Uterus (tissue), 3 donors: ENCODE measurements at regions not wholly inside any gene's neighbourhood (a gene's known extent, or its start where the extent isn't known, plus 50 kb on each side); places are given as distances from the start of the nearest gene placed in this dataset.

Experiments used
- DNase-seq, 2 donors: peaks; one replicate each; pipeline ENCODE4 v3.0.0-alpha.2; 2019 to 2020
- H3K27ac ChIP-seq, 2 donors: fragments of 200-600 bp; sonication (generic); 1 replicate in 1 of 2; 2 replicates in 1 of 2; pipeline ENCODE4 v1.5.1; 2016 to 2018
- H3K27me3 ChIP-seq, 2 donors: fragments of 200-600 bp; sonication (generic); one replicate each; pipeline ENCODE4 v1.5.1; 2018 to 2019; ENCODE audit warnings: control low read depth in 1 of 2
- H3K36me3 ChIP-seq, 2 donors: fragments of 200-600 bp; sonication (generic); one replicate each; pipeline ENCODE4 v1.5.1; 2019; ENCODE audit warnings: control low read depth in 1 of 2
- H3K4me1 ChIP-seq, 2 donors: fragments of 200-600 bp; sonication (generic); one replicate each; pipeline ENCODE4 v1.5.1; 2018 to 2019; ENCODE audit warnings: control low read depth in 1 of 2
- H3K4me3 ChIP-seq, 2 donors: fragments of 200-600 bp; sonication (generic); 1 replicate in 1 of 2; 2 replicates in 1 of 2; pipeline ENCODE4 v1.5.1; 2018 to 2019; ENCODE audit warnings: mild to moderate bottlenecking in 1 of 2
- H3K9me3 ChIP-seq, 2 donors: fragments of 200-600 bp; sonication (generic); one replicate each; pipeline ENCODE4 v1.5.1; 2019; ENCODE audit warnings: control low read depth in 1 of 2
- CTCF ChIP-seq, 4 experiments: fragments of 200-600 bp in 2 of 4; fragments of 450-650 bp in 2 of 4; sonication (generic) in 2 of 4; IDR thresholded peaks; one replicate each; pipeline ENCODE4 v1.5.1; 2016 to 2019; ENCODE audit warnings: antibody characterized with exemption in 4 of 4, mild to moderate bottlenecking in 2 of 4, moderate library complexity in 1 of 4
- POLR2A ChIP-seq, 2 donors: fragments of 450-650 bp; IDR thresholded peaks; one replicate each; pipeline ENCODE4 v1.6.1; 2016; ENCODE audit warnings: antibody characterized with exemption in 2 of 2, mild to moderate bottlenecking in 1 of 2, moderate library complexity in 1 of 2
- intact Hi-C: fragments of 100-400 bp; cut with DNase I; formaldehyde crosslinking; loops from one replicate; pipeline ENCODE4 v1.15.1; 2023; ENCODE audit warnings: low total_unique reads
- donor health status: DM: yes; HTN: yes; CAD: no.

GRCh38 chr2:140027320-140027719 is 1247.1 kb upstream of the NXPH2 start:
- Histone ChIP-seq H3K27ac (no peak overlapping the region), H3K27me3 (no peaks in the 10 kb centered on the region), H3K36me3 (no peaks in the 10 kb centered on the region), H3K9me3 (no peaks in the 10 kb centered on the region), H3K4me1 (no peaks in the 10 kb centered on the region), H3K4me3 (no peak overlapping the region)
- TF ChIP-seq POLR2A (IDR thresholded peaks at IDR 0.05) (no peak), CTCF (IDR thresholded peaks at IDR 0.05) (no peak)
- no peak for DNase-seq
- intact Hi-C loops: no loop called here

GRCh38 chr2:140023291-140023690 is 1243.1 kb upstream of the NXPH2 start:
- Histone ChIP-seq H3K9me3 (no peaks in the 10 kb centered on the region), H3K36me3 (no peaks in the 10 kb centered on the region), H3K4me3 (no peak overlapping the region), H3K4me1 (no peaks in the 10 kb centered on the region), H3K27ac (no peak overlapping the region), H3K27me3 (no peaks in the 10 kb centered on the region)
- intact Hi-C loops: no loop called here
- DNase-seq: no peak
- no peak for TF ChIP-seq CTCF (IDR thresholded peaks at IDR 0.05)
- TF ChIP-seq POLR2A (IDR thresholded peaks at IDR 0.05): no peak

GRCh38 chr2:140018541-140018940 is 1238.4 kb upstream of the NXPH2 start:
- DNase-seq: no peak
- no peak overlapping the region for H3K27ac ChIP-seq
- no peak overlapping the region for H3K4me3 ChIP-seq
- H3K36me3 ChIP-seq: no peaks in the 10 kb centered on the region
- no peaks in the 10 kb centered on the region for H3K9me3 ChIP-seq
- TF ChIP-seq CTCF (IDR thresholded peaks at IDR 0.05) (no peak), POLR2A (IDR thresholded peaks at IDR 0.05) (no peak)
- no peaks in the 10 kb centered on the region for H3K4me1 ChIP-seq
- intact Hi-C loops: no loop called here
- no peaks in the 10 kb centered on the region for H3K27me3 ChIP-seq

- H3K9me3 ChIP-seq: no peaks in the 10 kb centered on the region
- intact Hi-C loops: no loop called here
- TF ChIP-seq CTCF (IDR thresholded peaks at IDR 0.05) (no peak), POLR2A (IDR thresholded peaks at IDR 0.05) (no peak)
- no peak overlapping the region for H3K4me3 ChIP-seq
- no peaks in the 10 kb centered on the region for H3K36me3 ChIP-seq
- no peak overlapping the region for H3K27ac ChIP-seq
- no peaks in the 10 kb centered on the region for H3K4me1 ChIP-seq
- no peaks in the 10 kb centered on the region for H3K27me3 ChIP-seq
- no peak for DNase-seq
Measured at GRCh38 chr2:140014204-140014546, 1234.0 kb upstream of the NXPH2 start.

- no peak for DNase-seq
- H3K27ac ChIP-seq: no peak overlapping the region
- no peaks in the 10 kb centered on the region for H3K4me1 ChIP-seq
- TF ChIP-seq CTCF (IDR thresholded peaks at IDR 0.05) (no peak), POLR2A (IDR thresholded peaks at IDR 0.05) (no peak)
- H3K27me3 ChIP-seq: no peaks in the 10 kb centered on the region
- H3K9me3 ChIP-seq: no peaks in the 10 kb centered on the region
- intact Hi-C loops: no loop called here
- no peak overlapping the region for H3K4me3 ChIP-seq
- H3K36me3 ChIP-seq: no peaks in the 10 kb centered on the region
Measured at GRCh38 chr2:140013545-140014203, 1233.5 kb upstream of the NXPH2 start.
